HG03442 (cell line): ENCODE measurements at regions not wholly inside any gene's neighbourhood (a gene's known extent, or its start where the extent isn't known, plus 50 kb on each side); places are given as distances from the start of the nearest gene placed in this dataset.
A peak's percentile ranks its signal among the peaks of the same experiment; 100 is the strongest.

Experiments
- ATAC-seq: cut with Tn5 transposase; IDR thresholded peaks from one replicate; pipeline ENCODE4 v1.9.1; 2021; ENCODE audit warnings: mild to moderate bottlenecking, moderate library complexity; ENCODE audit not compliant: unreplicated experiment

DNA sequence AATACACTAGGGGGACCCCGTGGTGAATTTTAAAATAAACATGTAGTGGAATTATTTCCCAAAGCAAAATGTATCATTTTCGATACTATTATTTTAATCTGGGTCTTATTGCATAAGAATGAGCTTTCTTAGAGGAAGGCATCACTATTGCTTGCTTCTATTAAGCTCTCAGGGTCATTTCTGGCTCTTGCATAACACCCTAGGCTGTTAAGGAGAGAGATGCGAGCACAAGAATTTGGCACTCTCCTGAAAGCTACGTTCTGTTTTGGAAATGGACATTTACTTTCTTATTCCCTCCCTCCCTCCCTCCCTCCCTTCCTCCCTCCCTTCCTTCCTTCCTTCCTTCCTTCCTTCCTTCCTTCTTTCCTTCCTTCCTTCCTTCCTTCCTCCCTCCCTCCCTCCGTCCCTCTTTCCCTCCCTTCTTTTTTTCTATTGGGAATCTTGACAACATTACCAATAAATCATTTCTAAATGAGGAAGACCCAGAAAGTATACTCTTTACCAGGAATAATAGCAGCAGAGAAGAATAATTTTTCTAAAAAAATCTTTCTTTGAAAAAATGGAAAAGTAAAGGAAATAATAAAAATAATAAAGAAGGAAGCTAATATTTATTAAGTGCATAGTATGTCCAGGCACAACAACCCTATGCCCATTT is 83.6 kb upstream of the BDNF start:
- no peak for ATAC-seq

DNA sequence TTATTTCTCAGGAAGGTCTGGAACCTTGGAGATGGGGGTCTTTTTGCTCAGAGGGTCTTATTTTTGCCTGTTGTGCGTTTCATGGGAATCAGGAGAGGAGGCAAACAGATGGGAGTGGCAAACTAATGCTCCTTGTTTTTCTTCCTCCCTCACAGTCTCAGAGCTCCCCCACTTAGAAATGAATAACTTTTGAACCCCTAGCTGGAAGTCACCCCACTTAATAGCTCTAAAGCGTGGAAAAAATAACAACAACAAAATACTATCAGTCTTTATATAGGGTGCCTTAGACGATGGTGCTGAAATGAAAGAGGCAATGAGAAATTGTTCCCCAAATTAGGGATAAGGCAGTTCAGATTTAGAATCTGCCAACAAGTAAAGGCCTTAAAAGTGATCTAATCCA is 76.8 kb upstream of the BDNF start:
- no peak for ATAC-seq

DNA sequence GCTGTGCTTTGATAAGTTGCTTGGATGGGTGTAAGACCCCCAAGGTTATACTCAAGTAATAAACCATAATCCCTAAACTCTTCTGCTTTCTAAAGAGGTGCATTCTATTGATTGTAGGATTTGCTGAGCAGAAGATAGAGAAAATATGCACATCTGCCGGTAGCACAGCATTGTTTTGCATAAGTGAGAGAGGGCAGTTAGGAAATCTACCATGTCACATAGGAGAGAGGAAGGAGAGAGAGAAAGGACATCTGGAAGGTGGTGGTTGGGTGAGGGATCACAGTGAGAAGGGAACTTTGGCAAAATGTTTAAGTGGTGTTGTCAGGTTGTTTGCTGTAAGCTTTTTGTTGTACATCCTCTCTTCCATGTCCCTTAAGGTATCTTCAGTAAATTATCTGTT is 73.6 kb upstream of the BDNF start:
- no peak for ATAC-seq

DNA sequence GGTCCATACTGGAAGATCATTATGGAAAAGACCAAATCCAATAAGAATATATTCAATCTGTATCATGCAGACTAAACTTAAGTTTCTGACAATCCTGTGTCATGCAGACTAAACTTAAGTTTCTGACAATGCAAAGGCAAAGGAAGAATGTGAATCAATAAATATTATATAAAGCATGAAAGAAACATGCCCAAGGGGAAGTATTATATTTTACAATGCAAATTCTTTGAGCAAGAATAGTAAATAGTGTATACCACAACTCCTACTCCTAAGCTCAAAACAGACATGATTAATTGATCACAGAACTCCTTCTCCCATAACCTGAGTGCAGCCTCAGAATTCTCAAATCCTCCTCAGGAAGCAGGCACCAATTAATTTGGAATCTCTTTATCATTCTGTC is 71.3 kb upstream of the BDNF start:
- no peak for ATAC-seq

DNA sequence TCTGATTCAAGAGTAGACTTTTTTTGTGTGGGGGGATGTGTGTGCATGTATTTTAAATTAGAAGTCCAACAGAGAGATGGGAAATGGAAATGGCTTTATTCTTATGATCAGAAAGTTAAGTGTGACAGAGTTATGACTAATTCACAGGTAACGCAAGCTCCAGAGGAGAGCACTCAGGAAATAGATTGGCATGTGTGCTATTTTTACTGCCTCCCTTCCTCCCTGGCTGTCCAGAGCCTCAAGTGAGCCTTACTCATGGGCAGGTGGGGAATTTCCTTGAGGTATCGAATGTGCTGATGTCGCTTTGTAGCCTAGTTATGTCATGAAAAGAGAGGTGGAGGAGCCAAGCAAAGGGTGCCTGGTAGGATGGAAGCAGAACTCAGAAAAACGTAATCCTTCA is 70.3 kb upstream of the BDNF start:
- no peak for ATAC-seq

DNA sequence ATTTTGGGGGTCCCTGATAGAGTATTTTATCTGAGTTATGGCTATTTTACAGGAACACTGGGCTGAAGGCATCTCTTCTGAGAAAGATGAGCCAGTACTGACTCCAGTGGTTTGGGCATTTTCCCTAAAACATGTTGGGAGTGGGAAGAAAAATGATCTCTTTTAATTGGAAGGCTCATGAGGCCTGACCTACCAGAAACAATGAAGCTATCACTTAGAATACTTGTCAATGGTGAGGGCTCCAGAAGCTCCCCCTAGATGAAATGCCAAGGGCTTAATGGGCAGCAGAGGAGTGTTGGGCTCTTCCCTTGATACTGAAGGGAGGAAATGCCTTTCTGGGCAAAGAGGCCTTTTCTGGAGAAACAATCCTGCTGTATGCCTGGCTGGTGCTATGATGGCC is 63.5 kb upstream of the BDNF start:
- ATAC-seq = no peak

DNA sequence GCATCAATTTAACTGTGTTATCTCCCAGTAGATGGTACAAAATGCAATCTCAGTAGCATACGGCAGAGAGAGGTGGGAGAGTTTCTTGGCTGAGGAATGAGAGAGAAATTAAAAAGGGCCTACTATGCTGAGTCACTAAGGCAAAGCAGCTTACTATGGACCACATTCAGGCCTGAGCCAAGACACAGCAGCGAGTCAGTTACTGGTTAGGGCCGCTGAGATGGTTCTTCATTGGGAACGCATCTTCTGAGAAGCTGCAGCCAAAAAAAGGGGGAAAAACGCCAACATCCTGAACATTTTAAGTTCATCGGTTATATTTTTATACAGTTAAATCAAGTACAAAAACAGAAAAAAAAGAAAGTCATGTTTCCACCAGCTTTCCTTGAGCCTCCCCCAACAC is 61.1 kb upstream of the BDNF start:
- ATAC-seq = no peak

DNA sequence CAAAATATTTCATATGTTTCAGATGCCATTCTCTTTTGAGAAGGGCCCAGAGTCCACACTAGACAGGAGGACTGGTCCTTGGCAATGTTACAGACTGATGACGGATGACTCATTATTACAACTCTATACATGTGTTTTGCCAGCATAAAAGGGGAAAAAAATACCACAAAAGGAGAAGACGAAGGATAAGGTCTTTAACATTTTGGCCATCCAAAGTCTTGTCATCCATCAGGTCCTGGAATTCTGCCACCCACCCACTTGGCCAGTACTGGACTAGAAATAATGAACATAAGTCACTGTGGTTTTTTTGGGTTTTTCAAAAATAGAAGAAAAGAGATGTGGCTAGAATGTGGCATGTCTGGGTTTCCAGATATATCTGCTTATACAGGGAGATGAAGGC is 57.7 kb upstream of the BDNF start:
- ATAC-seq = no peak

DNA sequence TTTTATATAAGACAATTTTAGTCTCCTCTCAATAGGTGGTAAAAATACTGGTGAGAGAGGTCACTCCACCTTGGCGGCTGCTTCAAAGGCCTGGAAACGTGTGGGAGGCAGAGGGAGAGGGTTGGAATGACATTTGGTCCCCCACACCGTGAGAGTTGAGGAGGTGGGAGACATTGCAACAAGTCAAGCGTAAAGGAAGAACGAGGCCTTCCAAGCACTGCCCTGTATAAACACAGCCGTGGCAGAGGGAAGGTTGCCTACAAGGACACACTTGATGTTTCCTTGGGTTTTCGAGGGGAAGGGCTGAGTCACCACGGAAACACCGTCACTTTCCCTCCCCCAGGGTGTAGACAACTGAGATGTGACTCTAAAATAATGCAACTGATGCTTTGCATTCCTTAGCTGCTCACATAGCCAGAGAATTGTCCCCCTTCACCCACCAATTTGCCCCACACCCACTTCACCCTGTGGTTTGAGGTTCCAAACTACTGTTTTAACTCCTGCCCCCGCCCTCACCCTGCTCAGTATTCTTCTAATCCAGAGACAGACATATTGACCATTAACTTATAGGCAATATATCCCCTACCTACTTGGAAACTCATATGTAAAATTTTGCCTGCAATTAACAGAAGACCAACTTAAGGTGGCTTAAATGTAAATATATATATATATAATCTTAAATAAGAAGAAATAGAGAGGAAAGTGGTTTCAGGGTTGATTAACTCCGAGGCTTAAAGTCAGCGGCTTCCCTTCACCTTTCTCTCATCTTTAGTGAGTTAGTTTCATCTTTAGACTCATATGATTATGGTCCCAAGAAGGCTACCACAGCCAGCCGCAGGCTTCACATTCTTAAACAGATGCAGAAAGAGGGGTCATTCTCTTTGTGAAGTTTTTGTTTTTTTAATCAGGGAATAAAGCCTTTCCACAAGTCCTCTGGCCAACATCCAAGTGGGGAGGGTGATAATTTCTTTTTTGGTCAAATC is 54.1 kb upstream of the BDNF start:
- ATAC-seq = peak; percentile 57
